ENCODE measurements at regions not wholly inside any gene's neighbourhood (a gene's known extent, or its start where the extent isn't known, plus 50 kb on each side); places are given as distances from the start of the nearest gene placed in this dataset.
"Not testable (repeated sequence)": the region's sequence is repeated elsewhere in the genome, so short reads cannot be mapped to it uniquely, and the experiment has no call there.

- TF ChIP-seq POLR2AphosphoS5, POLR2A, SPI1 (IDR thresholded peaks at IDR 0.05; ENCODE audit: low read depth, low read length): not testable (repeated sequence)
Observed at GRCh38 chr10:36400238-36400637, 725.2 kb upstream of the ANKRD30A start.

All from GM12891 (cell line).